ENCODE measurements at regions not wholly inside any gene's neighbourhood (a gene's known extent, or its start where the extent isn't known, plus 50 kb on each side); places are given as distances from the start of the nearest gene placed in this dataset.
"Not testable (repeated sequence)": the region's sequence is repeated elsewhere in the genome, so short reads cannot be mapped to it uniquely, and the experiment has no call there.

GRCh38 chr2:210862283-210863065 lies 306.1 kb downstream of the CPS1 start:
- Histone ChIP-seq H3K4me1 (ENCODE audit: insufficient read depth, low read length) (peaks cover 51% of the 10 kb centered on the region), H3K4me3 (ENCODE audit: low read length) (no peak overlapping the region), H3K9me3 (ENCODE audit: insufficient read depth, low read depth, low read length) (no peaks in the 10 kb centered on the region), H3K9ac (ENCODE audit: low read depth, low read length) (no peak overlapping the region), H3K36me3 (ENCODE audit: insufficient read depth, low read depth, low read length) (no peaks in the 10 kb centered on the region), H3K27ac (ENCODE audit: low read length) (no peak overlapping the region), H3K27me3 (ENCODE audit: insufficient read depth, low read length) (no peaks in the 10 kb centered on the region; the same call in 1 of the 2 replicates)

- H3K27me3 ChIP-seq (ENCODE audit: insufficient read depth, low read length) = no peaks in the 10 kb centered on the region; the same call in 1 of the 2 replicates
- no peaks in the 10 kb centered on the region for H3K36me3 ChIP-seq (ENCODE audit: insufficient read depth, low read depth, low read length)
- H3K4me3 ChIP-seq (ENCODE audit: low read length) = no peak overlapping the region
- H3K27ac ChIP-seq (ENCODE audit: low read length) = no peak overlapping the region
- peaks cover 47% of the 10 kb centered on the region for H3K4me1 ChIP-seq (ENCODE audit: insufficient read depth, low read length)
- no peak overlapping the region for H3K9ac ChIP-seq (ENCODE audit: low read depth, low read length)
- H3K9me3 ChIP-seq (ENCODE audit: insufficient read depth, low read depth, low read length) = no peaks in the 10 kb centered on the region
These were observed 306.9 kb downstream of the CPS1 start for GRCh38 chr2:210863283-210863682.

GRCh38 chr2:210871566-210871965 lies 315.2 kb downstream of the CPS1 start:
- H3K4me3 ChIP-seq (ENCODE audit: low read length); H3K36me3 ChIP-seq (ENCODE audit: insufficient read depth, low read depth, low read length); H3K9ac ChIP-seq (ENCODE audit: low read depth, low read length); H3K4me1 ChIP-seq (ENCODE audit: insufficient read depth, low read length); H3K9me3 ChIP-seq (ENCODE audit: insufficient read depth, low read depth, low read length); H3K27ac ChIP-seq (ENCODE audit: low read length); H3K27me3 ChIP-seq (ENCODE audit: insufficient read depth, low read length): not testable (repeated sequence)

- H3K36me3 ChIP-seq (ENCODE audit: insufficient read depth, low read depth, low read length) = no peaks in the 10 kb centered on the region
- H3K9ac ChIP-seq (ENCODE audit: low read depth, low read length) = no peak overlapping the region
- no peak overlapping the region for H3K27ac ChIP-seq (ENCODE audit: low read length)
- no peaks in the 10 kb centered on the region for H3K4me1 ChIP-seq (ENCODE audit: insufficient read depth, low read length)
- H3K9me3 ChIP-seq (ENCODE audit: insufficient read depth, low read depth, low read length) = no peaks in the 10 kb centered on the region
- no peak overlapping the region for H3K4me3 ChIP-seq (ENCODE audit: low read length)
- H3K27me3 ChIP-seq (ENCODE audit: insufficient read depth, low read length) = no peaks in the 10 kb centered on the region
These were observed 317.2 kb downstream of the CPS1 start for GRCh38 chr2:210873631-210874030.

GRCh38 chr2:210884227-210884626 lies 327.8 kb downstream of the CPS1 start:
- Histone ChIP-seq H3K9ac (ENCODE audit: low read depth, low read length) (no peak overlapping the region), H3K4me3 (ENCODE audit: low read length) (no peak overlapping the region), H3K27me3 (ENCODE audit: insufficient read depth, low read length) (no peaks in the 10 kb centered on the region), H3K27ac (ENCODE audit: low read length) (no peak overlapping the region), H3K36me3 (ENCODE audit: insufficient read depth, low read depth, low read length) (no peaks in the 10 kb centered on the region), H3K9me3 (ENCODE audit: insufficient read depth, low read depth, low read length) (no peaks in the 10 kb centered on the region), H3K4me1 (ENCODE audit: insufficient read depth, low read length) (no peaks in the 10 kb centered on the region)

GRCh38 chr2:210888035-210888434 lies 331.6 kb downstream of the CPS1 start:
- Histone ChIP-seq H3K36me3 (ENCODE audit: insufficient read depth, low read depth, low read length) (no peaks in the 10 kb centered on the region), H3K9me3 (ENCODE audit: insufficient read depth, low read depth, low read length) (no peaks in the 10 kb centered on the region), H3K9ac (ENCODE audit: low read depth, low read length) (no peak overlapping the region), H3K4me3 (ENCODE audit: low read length) (no peak overlapping the region), H3K27me3 (ENCODE audit: insufficient read depth, low read length) (no peaks in the 10 kb centered on the region), H3K27ac (ENCODE audit: low read length) (no peak overlapping the region), H3K4me1 (ENCODE audit: insufficient read depth, low read length) (no peaks in the 10 kb centered on the region)

DNA sequence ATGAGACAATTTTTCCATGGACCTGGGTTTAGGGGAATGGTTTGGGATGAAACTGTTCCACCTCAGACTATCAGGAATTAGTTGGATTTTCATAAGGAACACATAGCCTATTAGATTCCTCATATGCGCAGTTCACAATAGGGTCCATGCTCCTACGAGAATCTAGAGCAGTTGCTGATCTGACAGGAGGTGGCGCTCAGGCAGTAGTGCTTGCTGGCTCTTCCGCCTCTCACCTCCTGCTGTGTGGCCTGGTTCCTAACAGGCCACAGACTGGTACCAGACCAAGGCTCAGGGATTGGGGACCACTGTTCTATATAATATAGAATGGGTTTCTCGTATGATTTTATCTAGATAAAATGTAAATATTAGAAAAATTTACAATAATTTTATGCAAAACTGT lies 338.7 kb downstream of the CPS1 start:
- no peak overlapping the region for H3K27ac ChIP-seq (ENCODE audit: low read length)
- H3K9ac ChIP-seq (ENCODE audit: low read depth, low read length) = no peak overlapping the region
- no peak overlapping the region for H3K4me3 ChIP-seq (ENCODE audit: low read length)
- H3K9me3 ChIP-seq (ENCODE audit: insufficient read depth, low read depth, low read length) = no peaks in the 10 kb centered on the region
- no peaks in the 10 kb centered on the region for H3K27me3 ChIP-seq (ENCODE audit: insufficient read depth, low read length)
- H3K4me1 ChIP-seq (ENCODE audit: insufficient read depth, low read length) = no peaks in the 10 kb centered on the region
- H3K36me3 ChIP-seq (ENCODE audit: insufficient read depth, low read depth, low read length) = no peaks in the 10 kb centered on the region

DNA sequence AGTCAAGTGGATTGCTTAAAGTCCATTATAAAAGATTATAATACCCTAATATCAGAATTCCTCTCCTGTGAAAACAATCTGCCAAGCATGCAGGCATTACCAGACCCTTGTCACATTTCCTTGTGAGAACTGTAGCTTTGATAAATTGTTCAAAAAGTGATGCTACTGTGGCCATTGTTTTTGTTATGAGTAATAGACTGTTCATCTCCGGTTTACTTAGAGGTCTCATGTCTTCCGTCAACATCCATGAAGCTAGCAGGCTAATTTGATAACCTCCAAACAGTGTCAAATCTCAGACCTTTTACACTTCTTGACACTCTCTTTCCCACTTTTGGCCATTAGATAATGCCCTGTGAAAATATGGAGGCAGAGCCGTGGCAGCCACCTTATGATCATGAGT lies 342.7 kb downstream of the CPS1 start:
- Histone ChIP-seq H3K27ac (ENCODE audit: low read length) (no peak overlapping the region), H3K36me3 (ENCODE audit: insufficient read depth, low read depth, low read length) (no peaks in the 10 kb centered on the region), H3K4me3 (ENCODE audit: low read length) (no peak overlapping the region), H3K9ac (ENCODE audit: low read depth, low read length) (no peak overlapping the region), H3K9me3 (ENCODE audit: insufficient read depth, low read depth, low read length) (no peaks in the 10 kb centered on the region), H3K4me1 (ENCODE audit: insufficient read depth, low read length) (no peaks in the 10 kb centered on the region), H3K27me3 (ENCODE audit: insufficient read depth, low read length) (no peaks in the 10 kb centered on the region)

DNA sequence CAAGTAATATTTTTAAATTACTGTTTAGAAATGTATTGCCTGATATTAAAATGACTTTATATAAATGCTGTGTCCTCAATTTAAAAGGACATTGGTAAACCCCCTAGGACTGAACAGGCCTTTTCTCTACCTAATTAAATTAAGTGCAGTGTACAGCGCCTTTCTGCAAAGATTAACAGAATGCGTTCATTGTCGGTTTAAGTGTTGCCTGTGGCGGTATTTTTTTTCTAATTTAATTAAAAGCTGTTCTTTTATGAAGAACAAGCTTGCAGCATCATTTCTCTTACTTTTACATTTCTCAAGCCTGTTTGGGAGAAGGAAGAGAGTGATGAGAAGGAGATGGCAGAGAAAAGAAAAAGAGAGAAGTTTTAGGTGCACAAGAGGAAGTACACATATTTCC lies 344.9 kb downstream of the CPS1 start:
- no peaks in the 10 kb centered on the region for H3K4me1 ChIP-seq (ENCODE audit: insufficient read depth, low read length)
- H3K36me3 ChIP-seq (ENCODE audit: insufficient read depth, low read depth, low read length) = no peaks in the 10 kb centered on the region
- no peak overlapping the region for H3K4me3 ChIP-seq (ENCODE audit: low read length)
- no peaks in the 10 kb centered on the region for H3K27me3 ChIP-seq (ENCODE audit: insufficient read depth, low read length)
- no peak overlapping the region for H3K9ac ChIP-seq (ENCODE audit: low read depth, low read length)
- no peak overlapping the region for H3K27ac ChIP-seq (ENCODE audit: low read length)
- H3K9me3 ChIP-seq (ENCODE audit: insufficient read depth, low read depth, low read length) = no peaks in the 10 kb centered on the region

DNA sequence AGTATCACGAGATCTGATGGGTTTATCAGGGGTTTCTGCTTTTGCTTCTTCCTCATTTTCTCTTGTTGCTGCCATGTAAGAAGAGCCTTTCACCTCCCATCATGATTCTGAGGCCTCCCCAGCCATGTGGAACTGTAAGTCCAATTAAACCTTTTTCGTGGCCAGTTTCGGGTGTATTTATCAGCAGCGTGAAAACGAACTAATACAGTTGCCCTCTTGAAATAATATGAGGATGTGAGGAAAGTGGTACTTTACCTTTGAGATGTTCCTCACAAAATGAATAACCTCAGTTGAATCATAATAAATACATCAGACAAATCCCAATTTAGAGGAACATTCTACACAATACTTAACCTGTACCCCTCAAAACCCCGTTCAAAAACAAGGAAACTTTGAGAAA lies 356.4 kb downstream of the CPS1 start:
- no peak overlapping the region for H3K4me3 ChIP-seq (ENCODE audit: low read length)
- no peaks in the 10 kb centered on the region for H3K27me3 ChIP-seq (ENCODE audit: insufficient read depth, low read length)
- H3K9me3 ChIP-seq (ENCODE audit: insufficient read depth, low read depth, low read length) = no peaks in the 10 kb centered on the region
- H3K4me1 ChIP-seq (ENCODE audit: insufficient read depth, low read length) = no peaks in the 10 kb centered on the region
- no peaks in the 10 kb centered on the region for H3K36me3 ChIP-seq (ENCODE audit: insufficient read depth, low read depth, low read length)
- no peak overlapping the region for H3K9ac ChIP-seq (ENCODE audit: low read depth, low read length)
- no peak overlapping the region for H3K27ac ChIP-seq (ENCODE audit: low read length)

DNA sequence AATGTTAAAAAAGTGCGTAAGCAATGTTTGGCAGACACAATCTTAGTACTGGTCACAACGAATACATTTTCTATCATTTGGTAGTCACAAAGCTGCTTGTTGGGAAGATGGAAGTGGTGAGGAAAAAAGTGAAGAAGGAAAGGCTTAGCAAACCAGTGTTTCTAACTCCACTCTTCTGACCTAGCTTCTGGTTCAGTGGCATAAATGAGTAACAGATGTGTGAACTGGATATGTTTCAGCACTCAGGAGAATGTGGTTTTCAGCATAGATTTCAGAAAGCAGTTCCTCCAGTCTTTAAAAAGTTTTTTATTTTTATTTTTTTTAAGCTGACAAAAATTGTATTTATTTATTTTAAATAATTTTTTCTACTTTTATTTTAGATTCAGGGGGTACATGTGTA lies 357.1 kb downstream of the CPS1 start:
- Histone ChIP-seq H3K27me3 (ENCODE audit: insufficient read depth, low read length) (no peaks in the 10 kb centered on the region), H3K27ac (ENCODE audit: low read length) (no peak overlapping the region), H3K4me1 (ENCODE audit: insufficient read depth, low read length) (no peaks in the 10 kb centered on the region), H3K9me3 (ENCODE audit: insufficient read depth, low read depth, low read length) (no peaks in the 10 kb centered on the region), H3K9ac (ENCODE audit: low read depth, low read length) (no peak overlapping the region), H3K36me3 (ENCODE audit: insufficient read depth, low read depth, low read length) (no peaks in the 10 kb centered on the region), H3K4me3 (ENCODE audit: low read length) (no peak overlapping the region)

DNA sequence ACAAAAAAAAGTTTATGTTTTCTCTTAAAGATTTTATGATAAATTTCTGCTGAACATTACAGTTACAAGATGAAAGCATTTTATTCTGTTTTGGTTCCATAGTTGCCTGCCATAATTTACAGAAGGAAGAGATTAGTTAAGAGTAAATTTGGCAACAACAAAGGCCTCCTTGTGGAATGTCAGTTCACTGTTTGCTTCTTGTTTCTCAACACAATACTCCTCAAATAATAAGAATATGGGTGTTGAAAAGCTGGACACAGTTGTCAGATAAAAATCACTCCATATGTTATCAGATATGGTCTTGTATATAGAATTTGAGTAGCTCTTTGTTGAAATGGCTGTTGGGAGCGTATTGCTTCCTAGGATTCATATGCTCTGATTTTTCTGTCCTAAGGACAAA lies 359.5 kb downstream of the CPS1 start:
- Histone ChIP-seq H3K4me3 (ENCODE audit: low read length) (no peak overlapping the region), H3K27me3 (ENCODE audit: insufficient read depth, low read length) (no peaks in the 10 kb centered on the region), H3K9me3 (ENCODE audit: insufficient read depth, low read depth, low read length) (no peaks in the 10 kb centered on the region), H3K27ac (ENCODE audit: low read length) (no peak overlapping the region), H3K4me1 (ENCODE audit: insufficient read depth, low read length) (no peaks in the 10 kb centered on the region), H3K9ac (ENCODE audit: low read depth, low read length) (no peak overlapping the region), H3K36me3 (ENCODE audit: insufficient read depth, low read depth, low read length) (no peaks in the 10 kb centered on the region)

Measured in iPS-20b (cell line).